IPS-18c (cell line): ENCODE measurements at regions not wholly inside any gene's neighbourhood (a gene's known extent, or its start where the extent isn't known, plus 50 kb on each side); places are given as distances from the start of the nearest gene placed in this dataset.
"Not testable (repeated sequence)": the region's sequence is repeated elsewhere in the genome, so short reads cannot be mapped to it uniquely, and the experiment has no call there.

Source experiments
- H3K4me3 ChIP-seq: 2 replicates; pipeline ENCODE4 v1.7.0; 2013; ENCODE audit warnings: low read depth, mild to moderate bottlenecking, low read length, moderate library complexity; ENCODE audit not compliant: insufficient read depth
- H3K9me3 ChIP-seq: one replicate; pipeline ENCODE4 v1.6.1; 2013; ENCODE audit warnings: mild to moderate bottlenecking, low read length, moderate library complexity; ENCODE audit not compliant: control insufficient read depth, insufficient read depth

GRCh38 chr11:130979386-130979972 is 63.2 kb upstream of the SNX19 start:
- H3K4me3 ChIP-seq = no peak overlapping the region
- no peaks in the 10 kb centered on the region for H3K9me3 ChIP-seq

- no peaks in the 10 kb centered on the region for H3K9me3 ChIP-seq
- no peak overlapping the region for H3K4me3 ChIP-seq
These were observed 64.0 kb upstream of the SNX19 start for GRCh38 chr11:130980071-130980862.

DNA sequence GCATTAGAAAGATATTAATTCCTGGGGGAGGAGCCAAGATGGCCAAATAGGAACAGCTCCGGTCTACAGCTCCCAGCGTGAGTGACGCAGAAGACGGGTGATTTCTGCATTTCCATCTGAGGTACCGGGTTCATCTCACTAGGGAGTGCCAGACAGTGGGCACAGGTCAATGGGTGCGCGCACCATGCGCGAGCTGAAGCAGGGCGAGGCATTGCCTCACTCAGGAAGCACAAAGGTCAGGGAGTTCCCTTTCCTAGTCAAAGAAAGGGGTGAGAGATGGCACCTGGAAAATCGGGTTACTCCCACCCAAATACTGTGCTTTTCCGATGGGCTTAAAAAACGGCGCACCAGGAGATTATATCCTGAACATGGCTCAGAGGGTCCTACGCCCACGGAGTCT is 68.0 kb upstream of the SNX19 start:
- not testable (repeated sequence) for H3K9me3 ChIP-seq, H3K4me3 ChIP-seq

- Histone ChIP-seq H3K4me3 (no peak overlapping the region), H3K9me3 (no peaks in the 10 kb centered on the region)
These were observed 76.5 kb upstream of the SNX19 start for GRCh38 chr11:130992788-130993187.

GRCh38 chr11:130994043-130994442 is 77.8 kb upstream of the SNX19 start:
- no peaks in the 10 kb centered on the region for H3K9me3 ChIP-seq
- H3K4me3 ChIP-seq = no peak overlapping the region

DNA sequence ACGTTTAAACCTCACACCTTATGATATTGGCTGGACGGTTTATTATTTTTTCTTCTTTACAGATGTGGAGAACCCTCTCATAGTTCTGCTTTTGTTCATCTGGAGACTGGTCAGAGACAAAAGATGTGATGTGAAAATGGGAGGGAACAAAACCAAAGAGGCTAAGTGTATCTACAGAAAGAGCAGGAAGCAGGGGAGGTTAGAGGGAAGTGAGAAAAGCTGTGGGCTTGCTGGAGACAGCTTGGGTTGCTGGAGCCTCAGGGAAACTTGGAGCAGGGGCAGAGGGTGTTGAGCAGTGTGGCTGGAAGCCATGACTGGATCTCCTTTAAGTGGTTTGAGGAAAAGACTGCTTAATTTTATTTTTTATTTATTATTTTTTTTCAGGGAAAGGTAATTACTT is 79.0 kb upstream of the SNX19 start:
- no peak overlapping the region for H3K4me3 ChIP-seq
- H3K9me3 ChIP-seq = no peaks in the 10 kb centered on the region

DNA sequence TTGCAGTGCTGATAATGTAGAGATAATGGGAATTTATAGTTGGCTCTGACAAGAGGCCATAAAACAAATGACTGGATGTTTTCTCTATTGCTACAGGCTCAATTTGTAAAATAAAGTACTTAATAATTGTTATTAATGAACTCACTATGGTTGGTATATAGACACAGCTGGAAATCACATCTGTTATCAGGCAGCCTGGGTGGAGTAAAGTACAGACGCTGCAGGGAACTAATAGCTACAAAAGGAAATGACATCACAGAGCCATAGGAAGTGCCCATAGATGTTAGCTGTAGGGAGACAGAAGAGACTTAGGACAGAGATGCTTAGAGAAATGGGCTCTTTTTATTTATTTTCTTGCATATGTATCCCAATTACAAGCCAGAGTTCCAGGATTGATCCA is 81.0 kb upstream of the SNX19 start:
- no peaks in the 10 kb centered on the region for H3K9me3 ChIP-seq
- H3K4me3 ChIP-seq = no peak overlapping the region

DNA sequence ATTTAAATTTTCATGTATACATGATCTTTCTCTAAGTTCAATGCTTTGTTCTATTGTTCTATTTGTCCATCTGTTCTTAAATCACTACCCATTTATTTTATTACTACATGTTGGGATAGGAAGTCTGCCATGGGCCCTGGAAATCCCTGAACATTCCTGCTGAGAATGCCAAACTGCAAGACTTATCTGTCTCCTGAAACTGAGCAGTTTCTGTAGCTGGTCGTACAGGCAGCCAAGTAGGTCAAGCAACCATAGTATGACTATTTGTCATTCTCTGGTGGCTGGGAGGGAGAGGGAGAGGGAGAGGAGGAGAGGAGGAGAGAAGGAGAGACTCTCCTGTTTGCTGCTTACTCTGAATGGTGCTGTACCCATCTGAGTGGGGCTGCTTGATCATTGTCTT is 82.8 kb upstream of the SNX19 start:
- Histone ChIP-seq H3K4me3 (no peak overlapping the region), H3K9me3 (no peaks in the 10 kb centered on the region)

GRCh38 chr11:130999992-131000770 is 83.9 kb upstream of the SNX19 start:
- H3K9me3 ChIP-seq = no peaks in the 10 kb centered on the region
- H3K4me3 ChIP-seq = no peak overlapping the region

- H3K9me3 ChIP-seq = no peaks in the 10 kb centered on the region
- H3K4me3 ChIP-seq = no peak overlapping the region
These were observed 85.9 kb upstream of the SNX19 start for GRCh38 chr11:131002145-131002544.

DNA sequence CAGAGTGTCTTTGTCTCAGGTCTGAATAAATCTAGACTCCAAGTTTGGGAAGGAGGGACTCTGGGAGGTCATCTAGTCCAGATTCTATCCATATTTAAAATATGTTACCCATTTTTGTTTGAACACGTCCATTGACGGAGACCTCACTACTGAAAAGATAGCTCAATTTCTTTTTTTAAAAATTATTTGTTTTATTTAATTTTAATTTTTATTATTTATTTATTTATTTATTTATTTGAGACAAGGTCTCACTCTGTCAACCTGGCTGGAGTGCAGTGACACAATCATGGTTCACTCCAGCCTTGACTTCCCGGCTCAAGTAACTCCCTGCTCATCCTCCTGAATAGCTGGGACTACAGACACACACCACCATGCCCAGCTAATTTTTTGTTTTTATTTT is 89.5 kb upstream of the SNX19 start:
- H3K4me3 ChIP-seq = no peak overlapping the region
- H3K9me3 ChIP-seq = no peaks in the 10 kb centered on the region

DNA sequence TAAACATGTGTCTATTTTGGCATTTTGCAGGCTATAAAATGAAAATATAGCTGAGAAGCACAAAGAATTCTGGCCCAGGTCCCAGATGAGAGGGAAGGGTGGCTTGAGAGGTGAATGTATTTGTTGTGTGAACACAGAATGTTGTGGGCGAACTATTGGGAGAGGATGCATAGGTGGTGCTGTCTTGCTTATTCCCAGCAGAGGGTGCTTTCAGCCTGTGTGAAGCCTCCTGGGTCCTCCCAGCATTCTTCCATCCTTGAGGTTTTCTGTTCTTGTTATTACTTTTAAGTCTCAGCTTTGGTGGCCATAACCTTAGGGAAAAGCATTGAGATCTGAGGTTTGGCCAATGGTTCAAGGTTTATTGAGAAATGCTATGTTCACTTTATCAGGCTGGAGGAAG is 108.7 kb upstream of the SNX19 start:
- H3K4me3 ChIP-seq = no peak overlapping the region
- H3K9me3 ChIP-seq = no peaks in the 10 kb centered on the region

- H3K9me3 ChIP-seq = no peaks in the 10 kb centered on the region
- no peak overlapping the region for H3K4me3 ChIP-seq
These were observed 109.3 kb upstream of the SNX19 start for GRCh38 chr11:131025421-131026125.

GRCh38 chr11:131027491-131027890 is 111.2 kb upstream of the SNX19 start:
- Histone ChIP-seq H3K9me3 (no peaks in the 10 kb centered on the region), H3K4me3 (no peak overlapping the region)

DNA sequence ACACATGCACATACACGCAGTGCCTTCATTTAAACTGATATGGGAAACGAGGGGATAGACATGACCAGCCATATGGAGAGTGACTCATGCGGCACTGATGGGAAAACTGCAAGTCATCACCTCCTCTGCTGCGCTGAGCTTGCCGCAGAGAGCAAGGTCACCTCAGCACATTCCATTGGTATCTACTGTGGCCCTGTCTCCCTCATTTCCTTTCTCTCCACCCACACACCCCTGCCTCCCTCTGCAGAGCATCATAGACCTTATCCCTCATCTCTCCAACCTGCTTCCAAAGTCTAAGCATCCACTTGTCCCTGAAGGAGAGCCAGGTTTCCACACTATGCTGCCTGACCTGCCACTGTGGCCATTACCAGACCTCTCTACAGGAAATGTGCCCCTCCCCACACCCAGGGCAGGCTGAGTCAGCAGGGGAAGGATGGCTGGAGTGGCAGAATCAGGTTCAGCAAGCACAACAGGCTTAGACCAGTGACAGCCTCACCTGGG is 116.9 kb upstream of the SNX19 start:
- Histone ChIP-seq H3K9me3 (no peaks in the 10 kb centered on the region), H3K4me3 (no peak overlapping the region)

- no peak overlapping the region for H3K4me3 ChIP-seq
These were observed 120.2 kb upstream of the SNX19 start for GRCh38 chr11:131036514-131036913.

DNA sequence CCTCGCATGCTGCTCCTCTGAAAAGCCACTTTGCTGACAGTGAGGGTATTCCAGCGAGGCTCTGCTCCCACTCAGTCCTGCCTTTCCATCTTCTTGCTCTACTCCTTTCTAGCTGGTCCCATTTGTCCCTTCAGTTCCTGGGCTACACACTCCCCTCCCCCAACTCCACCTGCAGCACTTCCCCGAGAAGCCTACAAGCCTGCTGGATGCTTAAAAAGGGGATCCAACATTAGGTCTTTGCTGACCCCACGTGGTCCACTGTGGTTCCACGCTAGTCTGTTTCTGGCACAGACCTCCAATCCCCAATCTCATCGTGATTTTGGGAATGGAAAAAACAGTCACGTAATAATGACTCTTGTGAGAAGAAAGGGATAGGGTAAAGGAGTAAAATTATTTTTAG is 121.6 kb upstream of the SNX19 start:
- Histone ChIP-seq H3K4me3 (no peak overlapping the region), H3K9me3 (no peaks in the 10 kb centered on the region)

More at GRCh38 chr11:131036514-131036913, 120.2 kb upstream of the SNX19 start:
- no peaks in the 10 kb centered on the region for H3K9me3 ChIP-seq
